ENCODE measurements at regions not wholly inside any gene's neighbourhood (a gene's known extent, or its start where the extent isn't known, plus 50 kb on each side); places are given as distances from the start of the nearest gene placed in this dataset.
"Not testable (repeated sequence)": the region's sequence is repeated elsewhere in the genome, so short reads cannot be mapped to it uniquely, and the experiment has no call there.

DNA sequence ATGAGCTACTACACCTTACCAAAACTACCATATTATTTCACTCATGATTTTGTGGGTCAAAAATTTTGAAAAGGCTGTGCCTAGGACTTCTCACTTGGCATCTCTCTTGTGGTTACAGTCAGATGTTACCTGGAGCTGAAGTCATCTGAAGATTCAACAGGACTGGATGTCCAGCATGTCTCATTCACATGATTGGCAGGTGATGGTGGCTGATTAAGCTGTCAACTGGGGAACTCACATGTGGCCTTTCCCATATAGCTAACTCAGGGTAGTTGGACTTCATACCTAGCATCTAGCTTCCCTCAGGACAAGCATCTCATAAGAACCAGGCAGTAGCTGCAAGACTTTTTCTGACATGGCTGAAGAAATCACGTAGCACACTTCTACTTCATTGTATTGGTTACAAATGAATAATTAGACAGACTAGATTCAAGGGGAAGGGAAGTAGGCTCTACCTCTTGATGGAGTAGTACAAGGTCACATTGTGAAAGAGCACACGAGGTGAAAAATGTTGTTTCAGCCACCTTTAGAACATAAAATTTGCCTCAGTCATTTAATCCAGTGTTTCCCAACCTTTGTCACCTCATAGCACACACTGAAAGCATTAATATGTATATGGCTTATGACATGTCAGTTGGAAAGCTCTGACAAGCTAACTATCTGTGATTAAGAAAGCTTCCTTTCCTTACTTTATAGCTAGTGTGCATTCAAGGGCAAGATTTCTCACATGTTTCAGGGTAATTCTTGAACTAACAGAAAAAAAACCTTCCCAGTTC is 68.0 kb upstream of the PTGFRN start:
- TF ChIP-seq SUZ12 (IDR thresholded peaks at IDR 0.05; ENCODE audit: extremely low read depth, insufficient read depth, insufficient read length) = no peak
- peaks cover 20% of the 10 kb centered on the region; the same call in 1 of the 2 replicates for H3K9me3 ChIP-seq (ENCODE audit: insufficient read depth, low read length)
- H3K36me3 ChIP-seq (ENCODE audit: insufficient read depth, insufficient read length, low read length) = no peaks in the 10 kb centered on the region
- H3K4me1 ChIP-seq (ENCODE audit: insufficient read depth, insufficient read length) = no peaks in the 10 kb centered on the region
- H3K9ac ChIP-seq (ENCODE audit: insufficient read length, low read depth) = no peak overlapping the region
- no peak for DNase-seq (ENCODE audit: low read depth, low spot score)
- H3K4me3 ChIP-seq (ENCODE audit: insufficient read length, low read depth) = no peak overlapping the region
- H3K27me3 ChIP-seq (ENCODE audit: insufficient read depth, insufficient read length) = no peaks in the 10 kb centered on the region

DNA sequence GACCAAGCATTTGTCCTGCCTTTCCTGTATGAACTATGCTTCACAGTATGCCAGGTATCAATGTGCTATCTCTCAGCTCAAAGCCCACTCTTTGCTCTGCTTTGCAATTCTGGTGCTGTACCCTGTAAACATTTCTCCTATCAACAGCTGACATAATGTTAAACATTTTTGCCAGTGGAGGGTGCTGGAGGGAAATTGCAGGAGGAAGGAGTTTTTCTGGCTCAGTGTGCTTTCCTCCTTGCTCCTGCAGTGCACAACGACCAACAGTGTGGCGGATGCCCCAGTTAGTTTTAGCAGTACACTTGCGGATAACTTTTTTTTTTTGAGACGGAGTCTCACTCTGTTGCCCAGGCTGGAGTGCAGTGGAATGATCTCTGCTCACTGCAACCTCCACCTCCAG is 67.1 kb upstream of the PTGFRN start:
- no peak for DNase-seq (ENCODE audit: low read depth, low spot score)
- TF ChIP-seq SUZ12 (IDR thresholded peaks at IDR 0.05; ENCODE audit: extremely low read depth, insufficient read depth, insufficient read length) (no peak), YY1 (IDR thresholded peaks at IDR 0.05; ENCODE audit: insufficient read depth, insufficient read length) (no peak), ZNF274 (IDR thresholded peaks at IDR 0.05; ENCODE audit: low read depth, low read length) (no peak)
- Histone ChIP-seq H3K4me3 (ENCODE audit: insufficient read length, low read depth) (no peak overlapping the region), H3K9ac (ENCODE audit: insufficient read length, low read depth) (no peak overlapping the region), H3K4me1 (ENCODE audit: insufficient read depth, insufficient read length) (no peaks in the 10 kb centered on the region), H3K9me3 (ENCODE audit: insufficient read depth, low read length) (peaks cover 11% of the 10 kb centered on the region; the same call in 1 of the 2 replicates), H3K36me3 (ENCODE audit: insufficient read depth, insufficient read length, low read length) (no peaks in the 10 kb centered on the region), H3K27me3 (ENCODE audit: insufficient read depth, insufficient read length) (no peaks in the 10 kb centered on the region)

DNA sequence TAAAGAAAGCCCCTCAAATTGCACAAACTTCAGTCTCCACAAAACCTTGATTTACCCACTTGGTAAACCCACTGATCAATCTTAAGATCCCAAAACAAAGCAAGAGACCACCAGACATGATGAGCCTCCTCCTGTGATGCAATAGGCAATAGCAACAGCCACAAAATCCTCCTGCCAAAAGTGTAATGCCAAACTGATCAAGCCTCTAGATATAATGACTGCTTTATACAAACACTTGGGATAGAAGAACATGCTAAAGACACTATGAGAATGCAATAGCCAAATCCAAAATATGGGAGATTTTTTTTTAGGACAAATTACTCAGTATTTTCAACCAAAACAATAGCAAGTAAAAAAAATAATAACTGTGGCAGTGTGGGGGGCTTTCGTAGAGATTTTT is 64.9 kb upstream of the PTGFRN start:
- Histone ChIP-seq H3K4me3 (ENCODE audit: insufficient read length, low read depth) (no peak overlapping the region), H3K36me3 (ENCODE audit: insufficient read depth, insufficient read length, low read length) (no peaks in the 10 kb centered on the region), H3K9ac (ENCODE audit: insufficient read length, low read depth) (no peak overlapping the region), H3K27me3 (ENCODE audit: insufficient read depth, insufficient read length) (no peaks in the 10 kb centered on the region), H3K9me3 (ENCODE audit: insufficient read depth, low read length) (no peaks in the 10 kb centered on the region), H3K4me1 (ENCODE audit: insufficient read depth, insufficient read length) (no peaks in the 10 kb centered on the region)
- TF ChIP-seq YY1 (IDR thresholded peaks at IDR 0.05; ENCODE audit: insufficient read depth, insufficient read length) (no peak), SUZ12 (IDR thresholded peaks at IDR 0.05; ENCODE audit: extremely low read depth, insufficient read depth, insufficient read length) (no peak), ZNF274 (IDR thresholded peaks at IDR 0.05; ENCODE audit: low read depth, low read length) (no peak)
- DNase-seq (ENCODE audit: low read depth, low spot score) = no peak

DNA sequence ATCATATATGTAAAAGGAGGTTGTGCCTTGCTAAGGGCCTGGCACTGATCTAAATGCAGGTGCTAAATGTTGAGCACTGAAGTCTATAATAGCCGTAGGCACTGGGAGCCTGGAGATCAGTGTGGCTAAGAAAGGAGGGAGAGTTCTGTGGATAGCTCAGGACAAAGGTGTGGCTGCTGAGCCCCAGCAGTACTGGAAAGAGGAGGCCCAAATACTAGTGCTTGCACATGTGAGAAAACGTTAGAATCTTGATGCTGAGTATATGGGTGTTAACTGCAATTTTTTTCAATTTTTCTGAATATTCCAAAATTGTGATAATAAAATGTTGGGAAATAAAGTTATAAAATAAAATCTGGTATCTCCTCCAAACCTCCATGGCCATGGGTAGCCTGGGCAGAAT is 62.5 kb upstream of the PTGFRN start:
- TF ChIP-seq SUZ12 (IDR thresholded peaks at IDR 0.05; ENCODE audit: extremely low read depth, insufficient read depth, insufficient read length) (no peak), ZNF274 (IDR thresholded peaks at IDR 0.05; ENCODE audit: low read depth, low read length) (no peak), YY1 (IDR thresholded peaks at IDR 0.05; ENCODE audit: insufficient read depth, insufficient read length) (no peak)
- no peaks in the 10 kb centered on the region for H3K27me3 ChIP-seq (ENCODE audit: insufficient read depth, insufficient read length)
- no peaks in the 10 kb centered on the region for H3K9me3 ChIP-seq (ENCODE audit: insufficient read depth, low read length)
- H3K4me3 ChIP-seq (ENCODE audit: insufficient read length, low read depth) = no peak overlapping the region
- H3K9ac ChIP-seq (ENCODE audit: insufficient read length, low read depth) = no peak overlapping the region
- peaks cover 5% of the 10 kb centered on the region for H3K4me1 ChIP-seq (ENCODE audit: insufficient read depth, insufficient read length)
- no peak for DNase-seq (ENCODE audit: low read depth, low spot score)
- H3K36me3 ChIP-seq (ENCODE audit: insufficient read depth, insufficient read length, low read length) = no peaks in the 10 kb centered on the region

DNA sequence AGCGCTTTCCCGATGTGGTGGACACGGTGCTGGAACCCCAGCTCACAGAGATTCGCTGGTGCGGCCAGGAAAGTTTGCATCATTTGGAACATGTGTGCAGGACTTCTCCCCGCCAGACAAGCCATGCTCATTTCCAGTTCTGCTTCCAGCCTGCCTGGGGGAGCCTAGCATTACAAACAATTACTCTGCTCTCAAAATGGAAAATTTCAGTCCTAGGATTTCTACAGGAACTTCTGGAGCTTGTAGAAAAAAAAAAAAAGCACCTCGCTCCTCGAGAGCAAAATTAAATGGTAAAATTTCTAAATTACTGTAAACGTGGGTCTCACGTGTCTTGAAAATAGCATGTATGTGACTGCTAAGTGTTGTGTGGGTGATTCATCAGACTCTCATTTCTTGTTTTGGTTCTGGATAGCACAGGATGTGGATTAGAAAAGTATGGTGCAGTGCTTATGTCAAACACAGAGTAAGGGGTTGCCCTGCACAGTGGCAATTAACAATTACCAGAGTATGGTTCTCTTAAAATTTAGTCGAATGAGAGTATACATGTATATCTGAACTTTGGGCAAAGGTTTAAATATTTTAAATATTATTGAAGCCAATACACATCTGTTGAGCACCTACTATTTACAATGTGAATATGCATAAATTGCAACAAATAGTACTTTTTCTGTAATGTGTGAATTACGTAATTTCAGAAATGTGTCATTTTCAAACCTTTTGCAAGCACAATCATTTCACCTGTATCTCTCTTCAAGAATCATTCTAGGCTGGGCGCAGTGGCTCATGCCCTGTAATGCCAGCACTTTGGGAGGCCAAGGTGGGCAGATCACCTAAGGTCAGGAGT is 61.8 kb upstream of the PTGFRN start:
- Histone ChIP-seq H3K4me3 (ENCODE audit: insufficient read length, low read depth) (no peak overlapping the region), H3K9ac (ENCODE audit: insufficient read length, low read depth) (no peak overlapping the region), H3K9me3 (ENCODE audit: insufficient read depth, low read length) (no peaks in the 10 kb centered on the region), H3K36me3 (ENCODE audit: insufficient read depth, insufficient read length, low read length) (no peaks in the 10 kb centered on the region), H3K4me1 (ENCODE audit: insufficient read depth, insufficient read length) (peaks cover 10% of the 10 kb centered on the region), H3K27me3 (ENCODE audit: insufficient read depth, insufficient read length) (no peaks in the 10 kb centered on the region)
- DNase-seq (ENCODE audit: low read depth, low spot score) = no peak
- TF ChIP-seq YY1 (IDR thresholded peaks at IDR 0.05; ENCODE audit: insufficient read depth, insufficient read length) = no peak
- no peak for TF ChIP-seq ZNF274 (IDR thresholded peaks at IDR 0.05; ENCODE audit: low read depth, low read length)
- no peak for TF ChIP-seq SUZ12 (IDR thresholded peaks at IDR 0.05; ENCODE audit: extremely low read depth, insufficient read depth, insufficient read length)

DNA sequence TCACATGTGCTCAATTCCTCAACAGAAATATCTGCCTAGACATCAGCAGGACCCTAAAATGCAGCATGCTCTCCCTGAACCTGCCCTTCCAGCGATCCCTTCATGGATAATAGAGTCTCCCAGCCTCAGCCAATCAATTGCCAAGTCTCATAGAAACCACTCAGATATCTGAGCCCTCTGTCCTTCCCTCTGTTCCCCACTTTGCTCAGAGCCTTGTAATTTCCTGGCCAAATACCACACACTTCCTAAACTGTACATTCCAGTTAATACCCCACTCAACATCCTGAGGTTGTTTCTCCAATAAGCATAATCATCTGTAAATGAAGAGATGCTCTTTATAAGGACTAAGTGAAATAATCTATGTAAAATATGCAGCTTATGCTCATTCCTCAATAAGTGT is 59.3 kb upstream of the PTGFRN start:
- TF ChIP-seq ZNF274 (IDR thresholded peaks at IDR 0.05; ENCODE audit: low read depth, low read length) (no peak), SUZ12 (IDR thresholded peaks at IDR 0.05; ENCODE audit: extremely low read depth, insufficient read depth, insufficient read length) (no peak), YY1 (IDR thresholded peaks at IDR 0.05; ENCODE audit: insufficient read depth, insufficient read length) (no peak)
- no peaks in the 10 kb centered on the region for H3K36me3 ChIP-seq (ENCODE audit: insufficient read depth, insufficient read length, low read length)
- H3K27me3 ChIP-seq (ENCODE audit: insufficient read depth, insufficient read length) = no peaks in the 10 kb centered on the region
- no peaks in the 10 kb centered on the region for H3K9me3 ChIP-seq (ENCODE audit: insufficient read depth, low read length)
- no peak overlapping the region for H3K9ac ChIP-seq (ENCODE audit: insufficient read length, low read depth)
- H3K4me3 ChIP-seq (ENCODE audit: insufficient read length, low read depth) = no peak overlapping the region
- H3K4me1 ChIP-seq (ENCODE audit: insufficient read depth, insufficient read length) = peaks cover 15% of the 10 kb centered on the region
- no peak for DNase-seq (ENCODE audit: low read depth, low spot score)

DNA sequence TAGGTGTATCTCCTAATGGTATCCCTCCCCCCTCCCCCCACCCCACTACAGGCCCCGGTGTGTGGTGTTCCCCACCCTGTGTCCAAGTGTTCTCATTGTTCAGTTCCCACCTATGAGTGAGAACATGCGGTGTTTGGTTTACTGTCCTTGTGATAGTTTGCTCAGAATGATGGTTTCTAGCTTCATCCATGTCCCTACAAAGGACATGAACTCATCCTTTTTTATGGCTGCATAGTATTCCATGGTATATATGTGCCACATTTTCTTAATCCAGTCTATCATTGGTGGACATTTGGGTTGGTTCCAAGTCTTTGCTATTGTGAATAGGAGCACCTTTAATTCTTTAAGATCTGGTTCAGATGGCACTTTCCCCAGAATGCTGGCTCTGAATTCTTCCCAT is 58.5 kb upstream of the PTGFRN start:
- H3K36me3 ChIP-seq (ENCODE audit: insufficient read depth, insufficient read length, low read length); DNase-seq (ENCODE audit: low read depth, low spot score); H3K9me3 ChIP-seq (ENCODE audit: insufficient read depth, low read length); H3K9ac ChIP-seq (ENCODE audit: insufficient read length, low read depth); H3K4me3 ChIP-seq (ENCODE audit: insufficient read length, low read depth); H3K27me3 ChIP-seq (ENCODE audit: insufficient read depth, insufficient read length): not testable (repeated sequence)
- peaks cover 17% of the 10 kb centered on the region for H3K4me1 ChIP-seq (ENCODE audit: insufficient read depth, insufficient read length)
